Gastroesophageal sphincter (tissue), 3 donors: ENCODE measurements at regions not wholly inside any gene's neighbourhood (a gene's known extent, or its start where the extent isn't known, plus 50 kb on each side); places are given as distances from the start of the nearest gene placed in this dataset.

Source experiments
- POLR2A ChIP-seq, 2 donors: fragments of 450-650 bp; IDR thresholded peaks; one replicate each; pipeline ENCODE4 v1.6.1; 2017; ENCODE audit warnings: antibody characterized with exemption in 2 of 2, mild to moderate bottlenecking in 2 of 2, moderate library complexity in 1 of 2
- TF ChIP-seq, protein P1 (sequence below), 4 experiments: fragments of 200-600 bp in 2 of 4; fragments of 450-650 bp in 2 of 4; sonication (generic) in 1 of 4; IDR thresholded peaks; one replicate each; pipeline ENCODE4 v1.5.1; 2017 to 2019; ENCODE audit warnings: antibody characterized with exemption in 4 of 4, mild to moderate bottlenecking in 2 of 4, moderate library complexity in 2 of 4

DNA sequence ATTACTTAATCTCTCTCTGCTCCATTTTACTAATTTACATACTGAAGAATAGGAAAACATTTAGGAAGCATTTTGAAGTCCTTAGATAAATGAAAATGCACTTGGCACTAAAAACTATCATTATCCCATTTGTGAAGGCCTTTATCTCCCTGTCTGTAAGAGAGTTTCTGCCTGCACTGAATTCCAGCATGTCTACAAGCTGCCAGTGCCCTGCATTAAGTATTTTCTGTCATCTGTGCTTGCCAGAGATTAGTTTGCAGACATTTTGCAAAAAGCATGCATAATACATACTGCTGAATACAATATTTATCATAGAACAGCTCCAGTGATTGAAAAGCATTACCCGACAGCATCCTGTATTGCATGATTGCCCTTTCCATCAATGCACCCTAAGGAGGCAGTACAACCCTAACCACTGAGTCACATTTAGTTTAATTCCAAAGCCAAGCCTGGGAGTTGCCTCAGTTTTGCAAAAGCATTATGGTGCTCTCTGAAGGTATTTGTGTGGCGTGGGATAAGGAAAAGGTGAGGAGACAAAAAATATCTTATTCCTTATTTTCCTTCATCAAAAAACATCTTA lies 280.2 kb upstream of the TOM1L1 start:
- TF ChIP-seq, protein P1, sequence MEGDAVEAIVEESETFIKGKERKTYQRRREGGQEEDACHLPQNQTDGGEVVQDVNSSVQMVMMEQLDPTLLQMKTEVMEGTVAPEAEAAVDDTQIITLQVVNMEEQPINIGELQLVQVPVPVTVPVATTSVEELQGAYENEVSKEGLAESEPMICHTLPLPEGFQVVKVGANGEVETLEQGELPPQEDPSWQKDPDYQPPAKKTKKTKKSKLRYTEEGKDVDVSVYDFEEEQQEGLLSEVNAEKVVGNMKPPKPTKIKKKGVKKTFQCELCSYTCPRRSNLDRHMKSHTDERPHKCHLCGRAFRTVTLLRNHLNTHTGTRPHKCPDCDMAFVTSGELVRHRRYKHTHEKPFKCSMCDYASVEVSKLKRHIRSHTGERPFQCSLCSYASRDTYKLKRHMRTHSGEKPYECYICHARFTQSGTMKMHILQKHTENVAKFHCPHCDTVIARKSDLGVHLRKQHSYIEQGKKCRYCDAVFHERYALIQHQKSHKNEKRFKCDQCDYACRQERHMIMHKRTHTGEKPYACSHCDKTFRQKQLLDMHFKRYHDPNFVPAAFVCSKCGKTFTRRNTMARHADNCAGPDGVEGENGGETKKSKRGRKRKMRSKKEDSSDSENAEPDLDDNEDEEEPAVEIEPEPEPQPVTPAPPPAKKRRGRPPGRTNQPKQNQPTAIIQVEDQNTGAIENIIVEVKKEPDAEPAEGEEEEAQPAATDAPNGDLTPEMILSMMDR (IDR thresholded peaks at IDR 0.05): no peak
- TF ChIP-seq POLR2A (IDR thresholded peaks at IDR 0.05): no peak
